ENCODE measurements at regions not wholly inside any gene's neighbourhood (a gene's known extent, or its start where the extent isn't known, plus 50 kb on each side); places are given as distances from the start of the nearest gene placed in this dataset.

DNA sequence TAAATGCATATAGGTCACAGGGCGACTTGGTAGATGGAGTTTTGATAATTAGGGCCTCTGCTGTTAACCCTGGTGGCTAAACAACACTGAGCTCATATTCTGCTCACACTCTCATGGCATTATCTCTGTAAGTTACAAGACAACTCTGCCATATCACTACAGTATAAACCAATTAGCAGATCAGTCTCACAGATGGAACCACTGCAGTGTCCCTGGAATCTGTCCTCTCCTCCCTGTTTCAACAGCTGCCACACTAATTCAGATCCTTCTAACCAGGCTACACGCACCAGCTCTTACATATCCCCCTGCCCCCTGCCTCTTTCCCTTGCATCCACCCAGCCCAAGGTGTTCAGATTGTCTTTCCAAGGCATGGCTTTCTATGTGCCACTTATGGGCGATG, 161.0 kb upstream of the RMST start:
- TF ChIP-seq, protein P1, sequence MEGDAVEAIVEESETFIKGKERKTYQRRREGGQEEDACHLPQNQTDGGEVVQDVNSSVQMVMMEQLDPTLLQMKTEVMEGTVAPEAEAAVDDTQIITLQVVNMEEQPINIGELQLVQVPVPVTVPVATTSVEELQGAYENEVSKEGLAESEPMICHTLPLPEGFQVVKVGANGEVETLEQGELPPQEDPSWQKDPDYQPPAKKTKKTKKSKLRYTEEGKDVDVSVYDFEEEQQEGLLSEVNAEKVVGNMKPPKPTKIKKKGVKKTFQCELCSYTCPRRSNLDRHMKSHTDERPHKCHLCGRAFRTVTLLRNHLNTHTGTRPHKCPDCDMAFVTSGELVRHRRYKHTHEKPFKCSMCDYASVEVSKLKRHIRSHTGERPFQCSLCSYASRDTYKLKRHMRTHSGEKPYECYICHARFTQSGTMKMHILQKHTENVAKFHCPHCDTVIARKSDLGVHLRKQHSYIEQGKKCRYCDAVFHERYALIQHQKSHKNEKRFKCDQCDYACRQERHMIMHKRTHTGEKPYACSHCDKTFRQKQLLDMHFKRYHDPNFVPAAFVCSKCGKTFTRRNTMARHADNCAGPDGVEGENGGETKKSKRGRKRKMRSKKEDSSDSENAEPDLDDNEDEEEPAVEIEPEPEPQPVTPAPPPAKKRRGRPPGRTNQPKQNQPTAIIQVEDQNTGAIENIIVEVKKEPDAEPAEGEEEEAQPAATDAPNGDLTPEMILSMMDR (IDR thresholded peaks at IDR 0.05; ENCODE audit: poor library complexity), result no peak
- TF ChIP-seq EZH2 (IDR thresholded peaks at IDR 0.05; ENCODE audit: borderline replicate concordance) (no peak), EZH2phosphoT487 (IDR thresholded peaks at IDR 0.05; ENCODE audit: low read depth, severe bottlenecking, unreplicated experiment) (no peak)
